OCI-LY7 (cell line): ENCODE measurements at regions not wholly inside any gene's neighbourhood (a gene's known extent, or its start where the extent isn't known, plus 50 kb on each side); places are given as distances from the start of the nearest gene placed in this dataset.

Source experiments
- EZH2phosphoT487 ChIP-seq: fragments of 200-600 bp; sonication (generic); IDR thresholded peaks from 2 replicates; pipeline ENCODE4 v1.6.1; 2018; ENCODE audit warnings: low read depth, borderline replicate concordance, mild to moderate bottlenecking, mixed run types, antibody characterized with exemption, low read length, moderate library complexity, mixed read lengths
- TF ChIP-seq, protein P1 (sequence below): fragments of 200-600 bp; sonication (generic); conservative IDR thresholded peaks from 2 replicates; pipeline ENCODE4 v1.5.1; 2014; ENCODE audit warnings: mild to moderate bottlenecking, antibody characterized with exemption, low read length, moderate library complexity, mixed read lengths

GRCh38 chr4:160848489-160848888 is 1315.3 kb downstream of the FSTL5 start:
- TF ChIP-seq, protein P1, sequence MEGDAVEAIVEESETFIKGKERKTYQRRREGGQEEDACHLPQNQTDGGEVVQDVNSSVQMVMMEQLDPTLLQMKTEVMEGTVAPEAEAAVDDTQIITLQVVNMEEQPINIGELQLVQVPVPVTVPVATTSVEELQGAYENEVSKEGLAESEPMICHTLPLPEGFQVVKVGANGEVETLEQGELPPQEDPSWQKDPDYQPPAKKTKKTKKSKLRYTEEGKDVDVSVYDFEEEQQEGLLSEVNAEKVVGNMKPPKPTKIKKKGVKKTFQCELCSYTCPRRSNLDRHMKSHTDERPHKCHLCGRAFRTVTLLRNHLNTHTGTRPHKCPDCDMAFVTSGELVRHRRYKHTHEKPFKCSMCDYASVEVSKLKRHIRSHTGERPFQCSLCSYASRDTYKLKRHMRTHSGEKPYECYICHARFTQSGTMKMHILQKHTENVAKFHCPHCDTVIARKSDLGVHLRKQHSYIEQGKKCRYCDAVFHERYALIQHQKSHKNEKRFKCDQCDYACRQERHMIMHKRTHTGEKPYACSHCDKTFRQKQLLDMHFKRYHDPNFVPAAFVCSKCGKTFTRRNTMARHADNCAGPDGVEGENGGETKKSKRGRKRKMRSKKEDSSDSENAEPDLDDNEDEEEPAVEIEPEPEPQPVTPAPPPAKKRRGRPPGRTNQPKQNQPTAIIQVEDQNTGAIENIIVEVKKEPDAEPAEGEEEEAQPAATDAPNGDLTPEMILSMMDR = no peak
- no peak for TF ChIP-seq EZH2phosphoT487
